MG63 (cell line): ENCODE measurements at regions not wholly inside any gene's neighbourhood (a gene's known extent, or its start where the extent isn't known, plus 50 kb on each side); places are given as distances from the start of the nearest gene placed in this dataset.

ENCODE experiments used
- DNase-seq: peaks from one replicate; pipeline ENCODE4 v3.0.0-alpha.2; 2020
- H3K27me3 ChIP-seq: fragments of 250-450 bp; sonication (Bioruptor Pico); 2 replicates; pipeline ENCODE4 v1.5.1; 2020; ENCODE audit warnings: mild to moderate bottlenecking, moderate library complexity
- H3K36me3 ChIP-seq: fragments of 250-450 bp; sonication (Bioruptor Pico); 2 replicates; pipeline ENCODE4 v1.5.1; 2020; ENCODE audit warnings: mild to moderate bottlenecking, moderate library complexity
- H3K4me3 ChIP-seq: fragments of 250-450 bp; sonication (Bioruptor Pico); 2 replicates; pipeline ENCODE4 v1.5.1; 2020; ENCODE audit warnings: mild to moderate bottlenecking, moderate library complexity
- H3K9me3 ChIP-seq: fragments of 250-450 bp; sonication (Bioruptor Pico); 2 replicates; pipeline ENCODE4 v1.5.1; 2020; ENCODE audit warnings: mild to moderate bottlenecking, moderate library complexity

GRCh38 chr12:25388183-25388582 lies 137.5 kb upstream of the KRAS start:
- DNase-seq: no peak
- Histone ChIP-seq H3K36me3 (no peaks in the 10 kb centered on the region), H3K27me3 (no peaks in the 10 kb centered on the region), H3K9me3 (0 out of 2 replicates have a peak, but pooled peaks cover 2% of the 10 kb centered on the region), H3K4me3 (no peak overlapping the region)

GRCh38 chr12:25387732-25388050 lies 137.0 kb upstream of the KRAS start:
- Histone ChIP-seq H3K4me3 (no peak overlapping the region), H3K27me3 (no peaks in the 10 kb centered on the region), H3K9me3 (0 out of 2 replicates have a peak, but pooled peaks cover 2% of the 10 kb centered on the region), H3K36me3 (no peaks in the 10 kb centered on the region)
- no peak for DNase-seq

GRCh38 chr12:25386831-25387731 lies 136.4 kb upstream of the KRAS start:
- Histone ChIP-seq H3K36me3 (no peaks in the 10 kb centered on the region), H3K27me3 (no peaks in the 10 kb centered on the region), H3K9me3 (0 out of 2 replicates have a peak, but pooled peaks cover 2% of the 10 kb centered on the region), H3K4me3 (peak overlapping the region; percentile 68)
- peak; percentile 78 for DNase-seq

GRCh38 chr12:25384893-25385248 lies 134.1 kb upstream of the KRAS start:
- Histone ChIP-seq H3K9me3 (no peaks in the 10 kb centered on the region), H3K36me3 (no peaks in the 10 kb centered on the region), H3K4me3 (peak overlapping the region; percentile 68), H3K27me3 (no peaks in the 10 kb centered on the region)
- DNase-seq: no peak

GRCh38 chr12:25384038-25384892 lies 133.5 kb upstream of the KRAS start:
- DNase-seq: no peak
- Histone ChIP-seq H3K9me3 (no peaks in the 10 kb centered on the region), H3K36me3 (no peaks in the 10 kb centered on the region), H3K4me3 (peak overlapping the region; percentile 68), H3K27me3 (no peaks in the 10 kb centered on the region)

GRCh38 chr12:25382311-25383106 lies 131.8 kb upstream of the KRAS start:
- Histone ChIP-seq H3K27me3 (no peaks in the 10 kb centered on the region), H3K36me3 (no peaks in the 10 kb centered on the region), H3K4me3 (no peak overlapping the region), H3K9me3 (no peaks in the 10 kb centered on the region)
- DNase-seq: no peak

- DNase-seq: peak; percentile 63
- Histone ChIP-seq H3K27me3 (no peaks in the 10 kb centered on the region), H3K36me3 (no peaks in the 10 kb centered on the region), H3K9me3 (no peaks in the 10 kb centered on the region), H3K4me3 (no peak overlapping the region)
Observed at GRCh38 chr12:25377469-25378177, 126.9 kb upstream of the KRAS start.

GRCh38 chr12:25376985-25377384 lies 126.3 kb upstream of the KRAS start:
- DNase-seq: no peak
- H3K9me3 ChIP-seq: no peaks in the 10 kb centered on the region
- no peaks in the 10 kb centered on the region for H3K27me3 ChIP-seq
- no peaks in the 10 kb centered on the region for H3K36me3 ChIP-seq
- no peak overlapping the region for H3K4me3 ChIP-seq

GRCh38 chr12:25376407-25376806 lies 125.7 kb upstream of the KRAS start:
- no peak for DNase-seq
- no peaks in the 10 kb centered on the region for H3K36me3 ChIP-seq
- H3K4me3 ChIP-seq: no peak overlapping the region
- no peaks in the 10 kb centered on the region for H3K27me3 ChIP-seq
- H3K9me3 ChIP-seq: no peaks in the 10 kb centered on the region

GRCh38 chr12:25372969-25373817 lies 122.5 kb upstream of the KRAS start:
- H3K36me3 ChIP-seq: no peaks in the 10 kb centered on the region
- H3K9me3 ChIP-seq: no peaks in the 10 kb centered on the region
- DNase-seq: no peak
- H3K4me3 ChIP-seq: no peak overlapping the region
- no peaks in the 10 kb centered on the region for H3K27me3 ChIP-seq

- no peak for DNase-seq
- Histone ChIP-seq H3K4me3 (no peak overlapping the region), H3K27me3 (no peaks in the 10 kb centered on the region), H3K9me3 (no peaks in the 10 kb centered on the region), H3K36me3 (no peaks in the 10 kb centered on the region)
Observed at GRCh38 chr12:25372002-25372401, 121.3 kb upstream of the KRAS start.

GRCh38 chr12:25368557-25368956 lies 117.8 kb upstream of the KRAS start:
- Histone ChIP-seq H3K36me3 (no peaks in the 10 kb centered on the region), H3K9me3 (no peaks in the 10 kb centered on the region), H3K4me3 (no peak overlapping the region), H3K27me3 (no peaks in the 10 kb centered on the region)
- DNase-seq: no peak

GRCh38 chr12:25366122-25366521 lies 115.4 kb upstream of the KRAS start:
- H3K27me3 ChIP-seq: no peaks in the 10 kb centered on the region
- no peaks in the 10 kb centered on the region for H3K9me3 ChIP-seq
- no peaks in the 10 kb centered on the region for H3K36me3 ChIP-seq
- no peak overlapping the region for H3K4me3 ChIP-seq
- no peak for DNase-seq

GRCh38 chr12:25365340-25365730 lies 114.6 kb upstream of the KRAS start:
- no peaks in the 10 kb centered on the region for H3K36me3 ChIP-seq
- H3K27me3 ChIP-seq: no peaks in the 10 kb centered on the region
- no peak overlapping the region for H3K4me3 ChIP-seq
- H3K9me3 ChIP-seq: no peaks in the 10 kb centered on the region
- DNase-seq: no peak

GRCh38 chr12:25364529-25365339 lies 114.0 kb upstream of the KRAS start:
- H3K4me3 ChIP-seq: no peak overlapping the region
- DNase-seq: no peak
- no peaks in the 10 kb centered on the region for H3K9me3 ChIP-seq
- no peaks in the 10 kb centered on the region for H3K36me3 ChIP-seq
- no peaks in the 10 kb centered on the region for H3K27me3 ChIP-seq
